ENCODE measurements at regions not wholly inside any gene's neighbourhood (a gene's known extent, or its start where the extent isn't known, plus 50 kb on each side); places are given as distances from the start of the nearest gene placed in this dataset.

DNA sequence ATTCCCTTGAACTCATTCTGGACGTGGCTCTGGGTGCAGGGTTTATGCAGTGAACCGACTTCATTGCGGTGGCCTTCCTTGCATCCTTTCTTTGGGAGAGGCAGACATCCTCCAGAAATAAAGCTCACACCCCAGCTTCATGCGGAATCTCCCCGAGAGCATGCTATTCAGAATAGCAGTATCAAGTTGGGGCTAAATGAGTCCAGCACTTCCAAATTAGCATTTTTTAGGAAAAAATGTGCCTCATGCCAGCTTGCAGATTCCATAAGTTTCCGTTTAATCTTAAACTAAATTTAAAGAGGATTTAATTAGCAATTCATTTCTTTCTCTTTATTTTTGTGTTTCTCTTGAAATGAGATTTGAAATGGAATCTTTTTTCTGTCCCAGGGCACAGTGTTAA lies 107.4 kb upstream of the HDAC4 start:
- no peak overlapping the region for H3K27ac Mint-ChIP-seq (ENCODE audit: unreplicated experiment)
- H3K27me3 Mint-ChIP-seq (ENCODE audit: unreplicated experiment): peaks cover 3% of the 10 kb centered on the region
- no peak overlapping the region for H3K4me3 Mint-ChIP-seq (ENCODE audit: unreplicated experiment)
- peaks cover 4% of the 10 kb centered on the region for H3K36me3 Mint-ChIP-seq (ENCODE audit: low read depth, unreplicated experiment)
- peaks cover 14% of the 10 kb centered on the region for H3K4me1 Mint-ChIP-seq (ENCODE audit: unreplicated experiment)
- TF ChIP-seq, protein P1, sequence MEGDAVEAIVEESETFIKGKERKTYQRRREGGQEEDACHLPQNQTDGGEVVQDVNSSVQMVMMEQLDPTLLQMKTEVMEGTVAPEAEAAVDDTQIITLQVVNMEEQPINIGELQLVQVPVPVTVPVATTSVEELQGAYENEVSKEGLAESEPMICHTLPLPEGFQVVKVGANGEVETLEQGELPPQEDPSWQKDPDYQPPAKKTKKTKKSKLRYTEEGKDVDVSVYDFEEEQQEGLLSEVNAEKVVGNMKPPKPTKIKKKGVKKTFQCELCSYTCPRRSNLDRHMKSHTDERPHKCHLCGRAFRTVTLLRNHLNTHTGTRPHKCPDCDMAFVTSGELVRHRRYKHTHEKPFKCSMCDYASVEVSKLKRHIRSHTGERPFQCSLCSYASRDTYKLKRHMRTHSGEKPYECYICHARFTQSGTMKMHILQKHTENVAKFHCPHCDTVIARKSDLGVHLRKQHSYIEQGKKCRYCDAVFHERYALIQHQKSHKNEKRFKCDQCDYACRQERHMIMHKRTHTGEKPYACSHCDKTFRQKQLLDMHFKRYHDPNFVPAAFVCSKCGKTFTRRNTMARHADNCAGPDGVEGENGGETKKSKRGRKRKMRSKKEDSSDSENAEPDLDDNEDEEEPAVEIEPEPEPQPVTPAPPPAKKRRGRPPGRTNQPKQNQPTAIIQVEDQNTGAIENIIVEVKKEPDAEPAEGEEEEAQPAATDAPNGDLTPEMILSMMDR (IDR thresholded peaks at IDR 0.05; ENCODE audit: unreplicated experiment): no peak
- H3K9me3 Mint-ChIP-seq (ENCODE audit: unreplicated experiment): no peaks in the 10 kb centered on the region
- DNase-seq (ENCODE audit: low spot score): no peak

- Mint-ChIP-seq H3K4me1 (ENCODE audit: unreplicated experiment) (peaks cover 14% of the 10 kb centered on the region), H3K36me3 (ENCODE audit: low read depth, unreplicated experiment) (peaks cover 1% of the 10 kb centered on the region), H3K9me3 (ENCODE audit: unreplicated experiment) (no peaks in the 10 kb centered on the region), H3K4me3 (ENCODE audit: unreplicated experiment) (no peak overlapping the region), H3K27me3 (ENCODE audit: unreplicated experiment) (peaks cover 5% of the 10 kb centered on the region), H3K27ac (ENCODE audit: unreplicated experiment) (no peak overlapping the region)
- TF ChIP-seq, protein P1 (IDR thresholded peaks at IDR 0.05; ENCODE audit: unreplicated experiment): no peak
- no peak for DNase-seq (ENCODE audit: low spot score)
Observed at GRCh38 chr2:239507576-239508258, 106.9 kb upstream of the HDAC4 start.

- TF ChIP-seq, protein P1 (IDR thresholded peaks at IDR 0.05; ENCODE audit: unreplicated experiment): no peak
- DNase-seq (ENCODE audit: low spot score): no peak
- H3K27me3 Mint-ChIP-seq (ENCODE audit: unreplicated experiment): peaks cover 7% of the 10 kb centered on the region
- no peaks in the 10 kb centered on the region for H3K9me3 Mint-ChIP-seq (ENCODE audit: unreplicated experiment)
- H3K4me1 Mint-ChIP-seq (ENCODE audit: unreplicated experiment): peaks cover 14% of the 10 kb centered on the region
- no peak overlapping the region for H3K27ac Mint-ChIP-seq (ENCODE audit: unreplicated experiment)
- H3K36me3 Mint-ChIP-seq (ENCODE audit: low read depth, unreplicated experiment): no peaks in the 10 kb centered on the region
- no peak overlapping the region for H3K4me3 Mint-ChIP-seq (ENCODE audit: unreplicated experiment)
Observed at GRCh38 chr2:239506961-239507360, 106.1 kb upstream of the HDAC4 start.

GRCh38 chr2:239506101-239506857 lies 105.5 kb upstream of the HDAC4 start:
- Mint-ChIP-seq H3K36me3 (ENCODE audit: low read depth, unreplicated experiment) (no peaks in the 10 kb centered on the region), H3K4me1 (ENCODE audit: unreplicated experiment) (peaks cover 14% of the 10 kb centered on the region), H3K4me3 (ENCODE audit: unreplicated experiment) (no peak overlapping the region), H3K27ac (ENCODE audit: unreplicated experiment) (no peak overlapping the region), H3K27me3 (ENCODE audit: unreplicated experiment) (peaks cover 8% of the 10 kb centered on the region), H3K9me3 (ENCODE audit: unreplicated experiment) (no peaks in the 10 kb centered on the region)
- no peak for DNase-seq (ENCODE audit: low spot score)
- TF ChIP-seq, protein P1 (IDR thresholded peaks at IDR 0.05; ENCODE audit: unreplicated experiment): no peak

DNA sequence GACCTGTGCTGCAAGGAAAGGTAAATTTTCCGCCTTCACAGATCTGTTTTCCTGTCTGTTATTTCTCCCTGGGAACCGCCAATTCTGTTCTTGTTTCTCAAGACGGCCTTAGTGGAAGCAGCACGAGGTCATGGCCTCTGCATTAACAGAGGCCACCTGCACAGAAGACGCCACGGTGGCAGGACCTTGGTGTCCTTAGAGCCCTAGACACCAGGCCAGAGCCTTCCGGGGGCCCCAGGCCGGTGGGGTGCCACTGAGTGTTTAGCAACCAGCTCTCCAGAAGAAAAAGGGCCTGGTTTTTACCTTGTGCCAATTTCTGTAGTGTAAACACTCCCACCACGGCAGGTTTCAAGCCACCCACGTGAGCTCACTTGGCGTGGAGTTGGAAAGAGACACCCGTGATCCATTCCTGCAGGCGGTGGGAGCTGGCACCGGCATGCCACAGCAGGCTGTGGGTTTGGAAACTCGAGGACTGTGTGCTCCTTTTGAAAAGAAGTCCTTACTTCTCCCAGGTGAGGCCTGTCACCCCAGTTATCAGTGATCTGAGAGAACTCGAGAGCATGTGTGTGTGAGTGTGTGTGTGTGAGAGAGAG lies 103.9 kb upstream of the HDAC4 start:
- Mint-ChIP-seq H3K27me3 (ENCODE audit: unreplicated experiment) (peaks cover 8% of the 10 kb centered on the region), H3K27ac (ENCODE audit: unreplicated experiment) (no peak overlapping the region), H3K4me3 (ENCODE audit: unreplicated experiment) (no peak overlapping the region), H3K36me3 (ENCODE audit: low read depth, unreplicated experiment) (no peaks in the 10 kb centered on the region), H3K9me3 (ENCODE audit: unreplicated experiment) (no peaks in the 10 kb centered on the region), H3K4me1 (ENCODE audit: unreplicated experiment) (peaks cover 12% of the 10 kb centered on the region)
- no peak for DNase-seq (ENCODE audit: low spot score)
- TF ChIP-seq, protein P1 (IDR thresholded peaks at IDR 0.05; ENCODE audit: unreplicated experiment): no peak

All from endothelial cell (in vitro differentiated cells).